AG09319 (cell line): ENCODE measurements at regions not wholly inside any gene's neighbourhood (a gene's known extent, or its start where the extent isn't known, plus 50 kb on each side); places are given as distances from the start of the nearest gene placed in this dataset.

Experiments
- DNase-seq: peaks from one replicate; pipeline ENCODE4 v3.0.0-alpha.2; 2010; ENCODE audit warnings: low read depth; ENCODE audit errors: extremely low read depth
- CTCF ChIP-seq: IDR thresholded peaks from 2 replicates; pipeline ENCODE4 v1.5.1; 2011; ENCODE audit warnings: low read depth, mild to moderate bottlenecking, inconsistent platforms, low read length, moderate library complexity

- no peak for DNase-seq
- no peak for TF ChIP-seq CTCF
Measured at GRCh38 chr2:145226901-145227300, 707.0 kb upstream of the ZEB2 start.

DNA sequence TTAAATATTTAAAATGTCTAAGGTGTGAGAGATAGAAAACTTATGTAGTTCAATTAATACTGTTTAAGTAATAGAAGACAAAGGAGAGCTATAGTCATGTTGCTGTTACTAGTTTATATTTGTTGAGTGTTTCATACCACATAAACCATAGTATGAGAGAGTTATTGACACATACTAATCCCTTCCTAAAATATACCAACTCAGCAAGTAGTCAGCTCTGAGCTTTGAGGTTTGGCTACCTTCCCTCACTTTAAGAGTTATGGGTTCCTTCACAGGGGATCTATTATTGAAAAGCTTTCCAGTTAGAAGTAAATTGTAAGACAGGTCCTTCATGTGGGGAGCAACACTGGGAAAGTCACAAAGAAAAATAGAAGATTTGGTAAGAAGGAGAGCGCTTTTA is 701.6 kb upstream of the ZEB2 start:
- no peak for TF ChIP-seq CTCF
- DNase-seq, result no peak

GRCh38 chr2:145221032-145221431 is 701.1 kb upstream of the ZEB2 start:
- no peak for DNase-seq

DNA sequence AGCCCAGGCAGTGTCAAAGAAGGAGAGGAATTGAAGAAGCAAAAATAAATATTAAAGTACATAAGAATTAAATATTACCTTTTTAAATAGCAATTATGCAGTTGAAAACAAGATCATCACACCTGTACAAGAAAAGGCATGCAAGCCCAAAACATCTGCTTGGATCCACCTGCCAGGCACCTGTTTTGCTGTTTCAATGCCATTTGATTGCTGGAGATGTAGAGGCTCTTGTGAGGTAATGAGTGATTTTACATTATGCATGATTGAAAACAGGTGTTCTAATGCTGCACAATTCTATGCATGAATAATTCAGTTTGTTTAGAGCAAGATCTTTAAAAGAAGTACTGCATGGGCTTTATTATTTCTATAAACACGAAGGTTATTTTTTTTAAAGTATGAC is 700.6 kb upstream of the ZEB2 start:
- no peak for TF ChIP-seq CTCF
- no peak for DNase-seq

More at GRCh38 chr2:145221032-145221431, 701.1 kb upstream of the ZEB2 start:
- no peak for TF ChIP-seq CTCF

DNA sequence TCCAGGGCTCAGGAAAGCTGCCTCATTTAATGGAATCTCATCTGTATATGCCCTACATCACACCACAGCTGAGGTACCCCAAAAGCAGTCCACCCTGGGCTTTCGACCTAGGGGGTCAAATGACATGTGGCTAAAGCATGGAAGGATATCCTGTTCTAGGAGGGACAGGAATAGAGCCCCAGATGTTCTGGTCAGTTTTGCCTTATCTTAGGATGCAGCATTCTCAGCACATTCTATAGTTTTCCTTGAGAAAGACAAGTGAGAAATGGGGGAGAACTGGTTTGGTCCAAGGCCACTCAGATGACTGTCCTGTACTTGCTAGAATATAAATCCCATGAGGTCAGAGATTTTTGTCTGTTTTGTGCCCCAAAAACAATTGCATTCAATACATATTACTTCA is 688.0 kb upstream of the ZEB2 start:
- no peak for TF ChIP-seq CTCF
- DNase-seq, result no peak

DNA sequence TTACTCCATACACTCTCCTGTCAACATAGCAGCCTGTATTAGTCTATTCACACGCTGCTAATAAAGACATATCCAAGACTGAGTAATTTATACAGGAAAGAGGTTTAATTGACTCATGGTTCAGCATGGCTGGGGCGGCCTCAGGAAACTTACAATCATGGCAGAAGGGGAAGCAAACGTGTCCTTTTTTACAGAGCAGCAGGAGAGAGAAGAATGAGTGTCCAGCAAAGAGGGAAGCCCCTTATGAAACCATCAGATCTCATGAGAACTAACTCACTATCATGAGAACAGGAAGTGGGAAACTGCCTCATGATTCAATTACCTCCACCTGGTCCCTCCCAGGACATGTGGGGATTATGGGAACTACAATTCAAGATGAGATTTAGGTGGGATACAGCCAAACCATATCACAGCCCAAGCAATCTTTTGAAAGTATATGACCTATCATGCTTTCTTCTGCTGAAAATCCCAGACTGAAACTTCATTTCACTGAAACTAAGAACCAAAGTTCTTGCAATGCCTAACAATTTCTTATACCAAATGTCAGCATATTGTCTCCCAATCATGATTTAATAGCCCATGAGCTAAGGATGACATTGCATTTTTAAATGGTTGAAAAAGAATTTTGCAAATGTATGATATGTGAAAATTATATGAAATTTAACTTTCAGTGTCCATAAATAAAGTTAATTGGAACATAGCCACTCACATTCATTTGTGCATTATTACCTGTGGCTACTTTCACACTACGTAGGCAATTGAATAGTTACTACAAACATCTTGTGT is 686.8 kb upstream of the ZEB2 start:
- TF ChIP-seq CTCF, result no peak
- DNase-seq, result no peak

DNA sequence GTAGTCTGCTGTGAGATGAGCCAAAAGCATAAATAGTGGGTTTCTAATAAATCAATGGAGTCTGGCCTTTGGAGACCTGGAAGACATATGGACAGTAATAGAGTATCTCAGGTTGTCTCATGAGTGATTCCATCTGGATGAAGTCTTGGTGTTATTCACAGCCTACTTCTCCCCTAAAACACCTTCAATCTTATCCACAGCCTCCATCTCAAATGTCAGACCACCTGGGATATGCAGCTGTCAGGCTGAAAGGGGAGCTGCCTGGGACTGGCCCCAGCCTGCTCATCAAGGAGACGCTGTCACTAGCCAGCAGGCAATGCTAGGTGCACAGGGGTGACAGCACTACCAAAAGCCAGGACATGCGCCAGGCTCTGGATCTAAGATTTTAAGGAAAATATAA is 684.0 kb upstream of the ZEB2 start:
- no peak for TF ChIP-seq CTCF
- DNase-seq, result no peak
